Stimulated activated CD4-positive, alpha-beta T cell treated with anti-CD3 and anti-CD28 coated beads, TNF-alpha, amount 100 ng/mL, for 48 hours (primary cell): ENCODE measurements at regions not wholly inside any gene's neighbourhood (a gene's known extent, or its start where the extent isn't known, plus 50 kb on each side); places are given as distances from the start of the nearest gene placed in this dataset.
"Not testable (repeated sequence)": the region's sequence is repeated elsewhere in the genome, so short reads cannot be mapped to it uniquely, and the experiment has no call there.

Experiments used
- DNase-seq, 3 donors: peaks; one replicate each; pipeline ENCODE4 v3.0.0-alpha.2; 2020; ENCODE audit warnings: low read depth in 3 of 3

GRCh38 chr9:74333384-74334032, 163.6 kb upstream of the RORB start:
- no peak for DNase-seq

DNA sequence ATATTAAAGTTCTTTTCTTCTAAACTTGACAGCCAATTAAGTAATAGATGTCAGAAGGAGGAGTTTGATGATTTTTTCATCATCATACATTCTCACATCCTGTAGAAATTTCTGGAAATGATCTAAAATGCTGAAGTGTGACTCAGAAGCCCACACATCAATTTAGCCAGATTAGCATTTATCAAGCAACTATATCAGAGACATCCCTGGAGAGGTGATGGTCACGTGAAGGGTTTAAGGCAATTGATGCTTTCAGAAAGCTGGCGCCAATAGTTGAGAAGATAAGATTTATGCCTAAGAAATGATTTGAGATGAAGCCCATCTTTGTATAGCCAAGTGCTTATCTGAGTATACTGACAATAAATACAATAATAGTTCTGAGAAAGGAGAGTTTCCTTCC, 162.9 kb upstream of the RORB start:
- DNase-seq, result no peak

GRCh38 chr9:74336161-74336560, 161.0 kb upstream of the RORB start:
- DNase-seq, result no peak

DNA sequence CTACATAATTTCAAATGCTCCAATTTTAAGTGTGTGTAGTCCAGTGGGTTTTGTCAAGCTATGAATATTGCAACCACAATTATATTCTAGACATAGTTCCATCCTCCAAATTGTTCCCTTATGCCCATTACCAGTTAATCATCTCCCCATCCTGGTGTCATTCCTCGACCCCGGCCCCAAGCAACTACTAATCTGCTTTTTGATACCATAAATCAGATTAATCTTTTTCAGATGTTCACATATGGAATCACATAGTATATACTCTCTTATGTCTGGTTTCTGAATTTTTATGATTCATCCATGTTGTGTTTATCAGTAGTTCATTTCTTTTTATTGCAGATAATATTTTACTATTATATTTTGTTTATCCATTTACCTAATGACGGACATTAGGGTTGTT, 148.4 kb upstream of the RORB start:
- no peak for DNase-seq

GRCh38 chr9:74355107-74355506, 142.0 kb upstream of the RORB start:
- DNase-seq, result no peak

DNA sequence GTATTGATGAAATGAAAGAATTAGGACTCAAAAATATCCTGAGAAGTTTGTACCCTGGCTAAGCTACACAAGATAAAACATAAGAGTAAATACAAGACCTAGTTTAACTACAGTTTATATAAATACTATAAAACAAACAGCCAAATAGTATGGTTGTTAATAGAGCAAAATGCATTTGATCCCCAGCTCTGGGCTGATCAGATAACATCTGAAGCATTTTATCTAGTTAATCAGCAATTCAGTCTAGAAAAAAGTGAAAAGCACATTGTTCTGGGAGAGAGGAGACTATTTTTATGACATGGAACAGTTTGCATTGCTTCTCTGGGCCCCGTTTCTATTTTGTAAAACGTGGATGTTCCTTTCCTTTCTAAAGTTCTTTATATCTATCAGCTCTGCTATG, 139.6 kb upstream of the RORB start:
- no peak for DNase-seq

DNA sequence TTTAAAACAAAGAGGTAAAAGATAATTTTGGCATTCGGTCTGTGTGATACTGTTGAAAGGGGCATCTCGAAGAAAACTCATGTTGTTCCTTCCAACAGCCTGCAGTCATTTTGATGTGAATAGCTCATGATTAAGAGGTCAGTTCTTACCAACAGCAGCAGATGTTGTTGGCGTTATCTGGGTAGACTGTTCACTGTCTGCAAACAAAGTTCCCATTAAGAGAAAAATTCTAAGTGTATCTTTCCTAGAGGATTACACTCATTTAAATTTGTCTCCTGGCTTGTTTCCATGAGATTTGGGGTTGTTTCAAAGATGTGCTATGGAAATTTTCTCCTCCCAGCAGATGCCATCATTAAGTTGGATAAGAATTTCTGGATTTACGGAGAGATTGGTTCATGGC, 138.2 kb upstream of the RORB start:
- no peak for DNase-seq

GRCh38 chr9:74361508-74361907, 135.6 kb upstream of the RORB start:
- no peak for DNase-seq

DNA sequence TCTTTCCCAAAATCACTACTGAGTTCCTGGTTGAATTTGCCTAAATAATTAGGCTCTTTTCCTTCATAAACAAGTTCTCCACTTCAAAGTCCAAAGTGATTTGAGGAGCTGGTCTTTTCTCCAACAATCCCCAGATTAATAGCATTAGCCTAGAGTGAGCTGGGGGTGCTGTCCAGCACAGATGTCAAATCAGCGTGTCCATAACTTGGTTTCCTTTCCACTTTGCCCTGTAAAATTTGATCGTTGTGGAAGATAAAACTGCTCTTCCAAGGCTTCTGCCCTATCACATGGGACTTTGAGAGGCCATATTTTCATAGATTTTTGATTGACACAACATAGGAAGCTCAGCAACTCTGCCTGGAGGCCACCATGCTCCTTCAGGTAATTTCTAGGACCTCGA, 134.7 kb upstream of the RORB start:
- DNase-seq, result no peak

DNA sequence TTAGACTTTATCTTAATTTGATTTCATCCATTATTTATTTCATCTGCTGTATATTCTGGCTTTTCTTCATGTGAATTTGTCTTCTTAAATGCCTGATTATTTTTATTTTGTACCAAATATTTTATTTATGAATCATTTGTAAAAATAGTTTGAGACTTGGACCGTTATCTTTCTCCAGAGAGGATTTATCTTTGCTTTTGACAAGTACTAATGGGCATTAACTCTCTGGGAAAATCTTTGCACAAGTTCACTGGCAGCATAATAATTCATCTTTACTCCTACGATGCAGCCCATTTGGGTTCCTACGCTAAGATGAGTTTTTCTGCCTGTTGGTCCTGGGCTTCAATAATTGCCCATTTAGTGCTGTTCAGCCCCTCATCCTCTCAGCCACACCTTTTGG, 131.0 kb upstream of the RORB start:
- no peak for DNase-seq

GRCh38 chr9:74369844-74370243, 127.3 kb upstream of the RORB start:
- no peak for DNase-seq

DNA sequence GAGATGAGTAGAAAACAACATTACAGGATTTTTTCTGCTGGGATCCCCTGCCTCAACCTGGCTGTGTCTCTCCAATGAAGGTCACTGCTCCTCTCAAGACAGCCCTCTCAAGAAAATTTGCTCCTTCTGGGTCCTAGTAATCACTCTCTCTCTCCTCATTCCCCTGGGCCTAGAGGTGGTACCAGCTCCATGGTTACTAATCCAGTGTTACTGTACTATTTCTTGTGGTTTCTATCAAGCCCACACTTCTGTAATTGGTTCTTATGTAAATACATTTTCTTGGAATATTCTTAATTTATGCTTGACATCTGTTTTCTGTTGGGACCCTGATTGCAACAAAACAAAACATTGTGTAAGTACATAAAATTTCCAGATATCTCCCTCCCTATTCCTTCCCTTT, 123.8 kb upstream of the RORB start:
- DNase-seq, result no peak

DNA sequence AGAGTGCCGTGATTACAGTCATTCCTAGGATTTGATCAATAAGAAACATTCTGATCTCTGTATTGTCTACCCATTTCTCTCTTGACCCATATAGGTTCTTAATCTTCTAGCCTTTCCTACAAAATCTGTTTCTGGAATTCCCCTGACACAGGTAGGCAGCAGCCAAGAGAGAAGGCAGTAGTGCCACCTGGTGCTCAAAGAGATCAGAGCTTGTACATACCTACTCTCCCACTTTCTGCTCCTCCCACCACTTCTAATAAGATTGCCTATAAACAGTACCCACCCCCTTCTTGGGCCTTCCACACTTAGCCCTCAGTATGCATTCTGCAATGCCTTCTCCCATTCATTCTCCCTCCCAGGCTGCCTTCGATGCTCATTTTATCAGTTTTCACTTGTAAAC, 117.4 kb upstream of the RORB start:
- DNase-seq, result no peak

DNA sequence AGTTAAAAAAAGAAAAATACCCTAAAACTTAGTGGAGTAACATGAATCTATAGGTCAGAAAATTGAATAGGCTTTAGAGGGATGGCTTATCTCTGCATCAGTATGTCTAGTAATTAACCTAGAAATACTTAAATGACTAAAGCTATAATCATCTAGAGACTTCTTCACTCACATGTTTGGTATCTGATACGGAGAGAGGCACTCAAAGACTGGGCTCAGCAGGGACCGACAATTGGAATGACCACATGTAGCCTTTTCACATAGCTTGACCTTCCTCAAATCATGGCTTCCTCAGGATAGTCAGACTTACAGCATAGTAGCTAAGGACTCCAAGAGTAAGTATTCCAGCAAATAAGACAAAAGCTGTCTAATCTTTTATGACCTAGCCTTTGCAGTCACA, 105.3 kb upstream of the RORB start:
- no peak for DNase-seq

DNA sequence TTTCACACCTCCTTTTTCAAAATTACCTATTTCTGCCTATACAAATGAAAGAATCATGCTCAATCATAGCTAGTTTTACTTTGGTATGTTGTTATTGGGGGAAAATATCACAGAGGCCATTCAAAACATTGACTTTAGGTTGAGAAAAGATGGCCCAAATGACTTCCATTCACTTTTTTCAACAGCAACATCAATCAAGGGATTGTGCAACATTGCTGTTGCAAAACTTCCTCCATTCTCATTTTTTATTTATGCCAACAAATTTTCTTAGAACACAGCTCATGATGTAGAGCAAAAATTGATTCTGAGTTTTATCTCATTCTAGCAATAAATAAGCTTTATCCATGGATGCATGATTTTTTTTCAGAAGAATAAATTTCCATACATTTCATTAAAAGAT, 93.6 kb upstream of the RORB start:
- no peak for DNase-seq

DNA sequence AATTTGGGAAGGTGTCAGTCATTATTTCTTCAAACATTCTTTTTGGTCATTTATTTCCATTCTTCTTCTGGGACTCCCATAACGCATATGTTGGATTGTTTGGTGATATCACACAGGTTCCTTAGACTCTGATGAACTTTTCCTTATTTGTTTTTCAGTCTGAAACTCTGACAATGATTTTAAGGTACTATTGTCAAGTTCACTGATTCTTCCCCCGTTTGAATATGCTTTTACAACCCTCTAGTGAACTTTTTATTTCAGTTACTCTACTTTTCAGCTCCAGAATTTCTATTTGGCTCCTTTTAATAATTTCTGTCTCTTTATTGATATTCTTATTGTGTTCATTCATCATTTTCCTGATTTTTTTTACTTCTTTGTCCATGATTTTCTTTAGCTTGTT, 92.5 kb upstream of the RORB start:
- DNase-seq, result no peak

DNA sequence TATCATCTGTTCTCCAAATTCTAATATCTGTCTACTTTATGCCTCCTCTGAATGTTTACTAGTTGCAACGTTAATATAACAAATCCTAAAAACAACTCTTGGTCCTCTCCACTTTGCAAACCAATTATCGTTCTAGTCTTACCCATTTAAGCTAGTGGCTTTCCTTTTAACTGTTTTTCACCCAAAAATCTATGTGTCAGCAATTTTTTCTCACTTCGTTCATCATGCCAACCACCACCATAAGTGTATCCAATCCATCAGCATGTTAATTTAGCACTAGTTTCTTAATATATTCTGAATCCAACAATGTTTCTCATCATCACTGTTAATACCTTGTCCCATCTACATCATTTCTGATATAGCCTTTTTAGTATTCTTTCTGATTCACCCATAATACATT, 90.0 kb upstream of the RORB start:
- DNase-seq, result no peak

DNA sequence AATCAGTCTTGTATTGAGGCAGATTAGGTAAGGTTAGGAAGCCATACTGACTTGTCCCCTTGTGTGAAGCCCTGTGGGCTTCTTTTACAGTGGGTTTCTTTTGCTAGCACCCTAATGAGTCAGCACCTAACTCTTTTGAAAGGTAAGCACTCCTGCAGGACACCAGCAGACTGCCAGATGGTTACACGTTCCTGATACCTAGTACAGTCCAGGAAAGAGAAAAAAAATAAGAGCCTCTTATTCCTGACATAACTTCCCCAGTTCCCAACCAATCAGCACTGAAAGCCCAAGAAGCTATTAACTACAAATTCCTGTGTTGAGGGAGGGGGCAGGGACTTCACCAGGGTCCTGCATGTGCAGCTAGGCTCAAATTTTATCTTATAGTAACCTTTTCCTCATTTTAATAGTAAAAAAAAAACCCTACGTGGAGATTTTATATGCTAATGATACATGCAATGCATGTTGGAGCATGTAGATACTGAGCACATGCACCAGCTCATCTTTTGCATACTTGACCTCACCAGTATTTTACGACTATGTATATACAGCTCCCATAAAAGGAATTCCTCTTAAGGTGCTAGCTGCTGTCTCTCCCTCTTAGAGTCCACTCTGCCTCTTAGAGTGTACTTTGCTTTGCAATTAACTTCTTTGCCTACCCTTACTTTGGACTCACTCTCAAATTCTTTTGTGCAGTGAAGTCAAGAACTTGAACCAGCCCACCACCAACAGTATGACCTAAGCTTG, 84.7 kb upstream of the RORB start:
- no peak for DNase-seq

- DNase-seq, result no peak
Observed at GRCh38 chr9:74413876-74414275, 83.3 kb upstream of the RORB start.

GRCh38 chr9:74414325-74414724, 82.8 kb upstream of the RORB start:
- no peak for DNase-seq

DNA sequence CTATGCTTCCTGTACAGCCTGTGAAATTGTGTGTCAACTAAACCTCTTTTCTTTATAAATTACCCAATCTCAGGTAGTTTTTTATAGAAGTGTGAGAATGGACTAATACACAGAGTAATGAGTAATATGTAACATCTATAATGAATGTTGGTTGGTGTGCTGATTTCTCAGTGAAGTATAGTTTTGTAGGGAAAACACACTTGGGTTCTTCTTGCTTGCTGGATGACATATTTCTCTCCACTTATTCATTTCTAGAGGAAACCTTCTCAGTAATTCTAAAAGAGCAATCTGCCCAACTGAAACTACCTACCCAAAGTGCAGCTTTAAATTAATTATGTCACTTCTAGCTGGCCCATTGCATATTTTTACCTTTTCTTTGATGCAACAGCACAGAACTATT, 81.1 kb upstream of the RORB start:
- DNase-seq, result no peak

- DNase-seq, result not testable (repeated sequence)
Observed at GRCh38 chr9:74424488-74424887, 72.6 kb upstream of the RORB start.

- DNase-seq, result no peak
Observed at GRCh38 chr9:74431467-74431866, 65.7 kb upstream of the RORB start.
